NCI-H1417 treated with DMSO at 0.1 percent for 48 hours (cell line): ENCODE measurements at regions not wholly inside any gene's neighbourhood (a gene's known extent, or its start where the extent isn't known, plus 50 kb on each side); places are given as distances from the start of the nearest gene placed in this dataset.

Experiments used
- DNase-seq: peaks from one replicate; lab custom pipeline; 2025; lab: John Stamatoyannopoulos, UW

- DNase-seq: no peak
Observed at GRCh38 chr2:241943209-241943850, 73.8 kb downstream of the RTP5 start.

DNA sequence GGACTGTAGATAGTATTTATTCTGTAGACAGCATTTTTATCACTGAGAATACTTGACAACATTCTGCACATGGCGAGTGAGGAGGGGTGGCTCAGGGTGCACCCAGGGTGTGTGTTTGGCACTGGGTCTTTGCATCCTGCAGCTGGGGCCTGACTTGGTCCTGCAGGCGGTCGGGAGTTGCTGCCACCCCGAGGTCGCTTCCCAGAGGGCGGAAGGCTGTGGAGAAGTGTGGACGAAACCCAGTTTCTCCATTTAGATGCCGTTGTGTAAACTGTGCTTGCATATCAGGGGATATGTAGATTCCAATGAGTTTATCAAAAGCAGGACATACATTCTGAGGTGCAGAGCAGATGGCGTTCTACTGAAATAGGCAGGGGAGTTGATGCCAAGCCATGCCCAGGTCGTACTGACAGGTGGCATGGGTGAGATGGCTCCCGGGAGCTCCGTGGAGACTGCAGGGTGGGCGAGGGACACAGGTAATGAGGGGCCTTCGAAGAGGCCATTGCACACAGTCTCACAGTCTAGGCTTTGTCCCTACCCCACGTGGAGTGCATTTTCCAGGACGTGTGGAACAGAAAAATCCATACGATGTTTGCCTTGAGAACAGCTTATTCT is 74.5 kb downstream of the RTP5 start:
- no peak for DNase-seq

- DNase-seq: no peak
Observed at GRCh38 chr2:241944821-241945220, 75.3 kb downstream of the RTP5 start.

GRCh38 chr2:241945311-241945710 is 75.8 kb downstream of the RTP5 start:
- no peak for DNase-seq

DNA sequence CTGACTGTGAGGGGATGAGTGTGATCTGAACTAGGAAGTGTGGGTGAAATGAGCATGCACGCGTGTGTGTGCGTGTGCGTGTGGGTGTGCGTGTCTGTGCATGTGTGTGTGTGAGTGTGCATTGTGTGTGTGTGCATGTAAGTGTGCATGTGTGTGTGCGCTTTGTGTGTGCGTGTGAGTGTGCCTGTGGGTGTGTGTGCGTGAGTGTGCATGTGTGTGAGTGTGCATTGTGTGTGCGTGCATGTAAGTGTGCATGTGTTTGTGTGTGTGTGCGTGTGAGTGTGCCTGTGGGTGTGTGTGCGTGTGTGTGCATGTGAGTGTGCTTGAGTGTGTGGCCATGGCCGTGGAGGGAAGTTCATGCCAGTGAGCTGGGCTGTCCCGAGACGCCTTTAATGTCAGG is 76.3 kb downstream of the RTP5 start:
- no peak for DNase-seq

- DNase-seq: no peak
Observed at GRCh38 chr2:241946306-241947003, 76.9 kb downstream of the RTP5 start.

DNA sequence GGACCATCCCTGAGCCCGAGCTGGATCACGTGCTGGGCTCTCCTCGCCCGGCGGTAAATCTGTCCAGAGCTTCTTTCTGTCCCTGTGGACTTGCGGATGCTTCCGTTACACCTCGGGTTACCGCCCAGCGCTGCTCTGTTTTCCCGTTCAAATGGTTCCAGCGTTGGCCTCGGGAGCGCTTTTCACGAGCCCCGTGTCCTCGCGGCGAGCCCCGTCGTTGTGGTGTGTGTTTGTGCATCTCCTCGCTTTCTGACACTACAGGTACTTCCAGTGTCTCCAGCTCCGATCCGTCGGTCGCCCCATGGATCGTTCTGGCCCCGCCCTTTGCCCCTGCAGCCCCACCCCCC is 77.4 kb downstream of the RTP5 start:
- no peak for DNase-seq

GRCh38 chr2:241947401-241947800 is 77.9 kb downstream of the RTP5 start:
- no peak for DNase-seq

DNA sequence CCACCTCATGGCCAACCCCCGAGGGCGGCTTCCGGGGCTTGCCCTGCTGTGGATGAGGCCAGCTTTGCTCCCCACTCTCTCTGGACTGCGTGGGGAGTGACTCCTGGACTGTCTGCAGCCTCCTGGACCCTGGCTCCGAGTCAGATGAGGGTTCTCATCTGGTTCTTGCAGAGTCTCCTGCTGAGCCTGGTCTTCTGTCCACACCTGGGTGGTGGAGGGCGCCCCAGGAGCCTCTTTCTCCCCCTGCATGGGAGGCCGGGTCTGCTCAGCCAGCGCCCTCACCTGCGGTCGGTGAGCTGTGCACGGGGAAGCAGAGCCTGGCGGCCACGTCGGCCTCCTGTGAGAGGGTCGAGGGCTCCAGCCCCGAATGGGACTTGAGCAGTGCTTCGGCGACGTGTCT is 78.3 kb downstream of the RTP5 start:
- no peak for DNase-seq

- DNase-seq: no peak
Observed at GRCh38 chr2:241948299-241948897, 78.9 kb downstream of the RTP5 start.

DNA sequence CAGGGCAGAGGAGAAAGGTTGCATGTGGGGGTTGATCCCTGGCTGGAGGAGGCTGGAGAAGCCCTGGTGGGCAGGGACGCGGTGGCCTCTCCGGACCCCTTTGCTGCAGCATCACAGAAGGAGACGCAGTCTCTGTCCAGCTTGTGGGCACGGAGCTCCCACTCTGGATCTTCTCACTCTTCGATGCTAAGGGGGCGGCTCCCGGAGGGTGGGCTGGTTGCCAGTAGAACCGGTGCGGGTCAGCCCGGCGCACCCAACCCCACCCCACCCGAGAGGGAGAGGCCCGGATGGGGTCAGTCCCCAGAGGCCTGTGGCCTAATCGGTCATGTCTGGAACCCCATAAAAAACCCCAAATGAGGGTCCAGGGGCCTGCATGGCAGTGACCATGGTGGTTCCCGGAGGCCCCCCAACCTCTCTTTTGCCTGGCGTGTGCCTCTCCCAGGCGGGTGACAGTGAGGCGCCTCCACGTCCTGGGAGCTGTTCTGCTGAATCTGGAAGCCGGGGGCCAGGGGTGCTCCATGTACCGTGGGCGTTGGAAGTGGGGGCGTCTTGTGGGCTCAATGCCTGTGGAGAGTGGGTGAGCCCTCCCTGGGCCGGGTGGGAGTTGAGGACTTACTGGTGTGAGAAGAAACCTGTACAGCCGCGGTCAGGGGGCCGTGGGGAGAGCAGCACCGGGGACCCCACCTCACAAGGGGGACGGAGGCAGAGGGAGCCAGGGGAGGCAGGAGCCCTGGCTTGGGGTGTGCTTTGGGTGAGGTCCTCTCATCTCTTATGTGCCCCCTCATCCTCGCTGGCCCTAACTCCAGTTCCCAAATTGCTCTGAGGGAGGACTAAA is 79.6 kb downstream of the RTP5 start:
- DNase-seq: no peak

DNA sequence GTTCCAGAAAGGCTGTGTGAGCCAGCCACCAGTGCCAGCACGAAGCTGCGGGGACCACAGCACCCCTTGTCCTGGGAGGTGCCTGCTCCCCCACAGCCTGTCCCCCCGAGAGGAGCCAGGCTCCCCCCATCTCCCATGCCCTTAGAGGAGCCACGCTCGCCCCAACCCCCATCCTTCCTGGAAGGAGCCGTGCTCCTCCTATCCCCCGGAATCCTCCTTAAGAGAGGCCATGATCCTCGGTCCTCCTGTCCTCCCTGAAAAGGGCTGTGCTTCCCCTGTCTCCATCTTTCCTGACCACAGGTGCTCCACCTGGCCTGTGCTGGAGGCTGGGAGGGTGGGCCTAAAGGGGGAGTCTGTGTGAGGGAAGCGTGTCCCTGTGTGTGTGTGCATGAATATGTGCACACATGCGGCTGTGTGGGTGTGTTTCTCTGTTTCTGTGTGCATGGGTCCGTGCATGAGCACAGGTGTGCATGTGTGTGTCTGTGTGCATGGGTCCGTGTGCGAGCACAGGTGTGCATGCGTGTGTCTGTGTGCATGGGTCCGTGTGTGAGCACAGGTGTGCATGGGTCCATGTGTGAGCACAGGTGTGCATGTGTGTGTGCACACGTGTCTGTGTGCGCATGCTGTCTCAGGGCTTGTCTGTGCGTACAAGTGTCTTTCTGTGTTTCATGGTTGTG is 80.3 kb downstream of the RTP5 start:
- DNase-seq: no peak

DNA sequence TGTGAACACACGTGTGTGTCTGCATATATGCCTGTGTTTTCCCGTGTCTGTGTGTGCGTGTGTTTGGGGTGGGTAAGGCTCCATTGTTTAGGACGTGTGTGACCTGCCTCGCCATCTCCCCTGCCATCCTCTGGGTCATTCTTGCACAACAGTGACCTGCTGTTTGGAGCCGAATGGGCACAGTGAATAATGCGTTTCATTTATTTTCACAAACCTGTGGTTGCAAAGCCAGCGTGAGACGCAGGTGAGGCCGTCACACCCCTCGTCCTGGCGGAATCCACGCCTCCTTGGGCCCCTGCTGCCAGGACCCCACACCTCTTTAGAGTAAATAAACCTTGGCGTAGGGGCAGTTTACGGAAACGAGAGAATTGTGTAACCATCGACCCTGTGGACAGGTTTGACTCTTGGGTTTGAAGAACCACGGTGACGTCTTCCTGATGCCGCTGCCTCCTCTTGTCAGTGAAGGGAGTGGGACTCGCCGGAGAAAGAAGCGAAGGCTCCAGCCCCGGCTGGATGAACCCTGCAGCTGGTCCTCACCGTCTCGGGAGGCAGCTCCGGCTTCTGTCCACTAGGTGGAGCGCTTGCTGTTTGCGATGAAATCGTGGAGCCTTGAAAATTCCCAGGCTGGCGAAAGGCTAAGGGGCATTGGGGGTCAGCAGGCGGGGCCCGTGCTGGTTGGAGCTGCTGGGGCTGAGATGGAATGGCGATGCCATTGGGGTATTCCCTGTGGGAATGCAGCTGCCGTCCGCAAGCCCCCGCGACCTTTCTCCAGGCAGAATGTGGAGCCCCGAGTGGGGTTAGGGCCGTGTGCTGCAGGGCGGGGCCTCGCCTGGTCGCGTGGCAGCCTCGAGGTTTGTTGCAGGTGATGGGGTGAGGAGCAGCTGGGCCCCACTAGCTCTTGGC is 81.1 kb downstream of the RTP5 start:
- no peak for DNase-seq

GRCh38 chr2:241951316-241951700 is 81.8 kb downstream of the RTP5 start:
- DNase-seq: no peak

GRCh38 chr2:241951920-241952319 is 82.4 kb downstream of the RTP5 start:
- DNase-seq: no peak

DNA sequence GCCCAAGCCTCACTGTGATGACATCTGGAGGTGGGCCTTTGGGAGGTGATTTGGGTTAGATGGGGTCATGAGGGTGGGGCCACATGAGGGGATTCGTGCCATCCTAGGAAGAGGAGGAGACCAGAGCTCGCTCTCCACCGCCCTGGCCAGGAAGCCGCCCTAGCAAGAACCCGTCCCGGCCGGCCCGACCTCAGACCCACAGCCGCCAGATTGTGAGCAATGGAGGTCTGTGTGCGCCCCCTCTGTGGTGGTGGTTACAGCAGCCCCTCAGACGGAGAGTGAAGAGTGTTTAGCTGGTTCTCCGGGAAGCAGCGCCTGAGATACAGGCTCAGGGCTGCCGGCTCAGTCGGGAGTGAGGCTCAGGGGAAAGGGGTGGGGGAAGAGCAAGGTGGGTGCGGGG is 83.3 kb downstream of the RTP5 start:
- no peak for DNase-seq

- no peak for DNase-seq
Observed at GRCh38 chr2:241953324-241953928, 83.9 kb downstream of the RTP5 start.

GRCh38 chr2:241956521-241957110 is 87.1 kb downstream of the RTP5 start:
- DNase-seq: no peak

DNA sequence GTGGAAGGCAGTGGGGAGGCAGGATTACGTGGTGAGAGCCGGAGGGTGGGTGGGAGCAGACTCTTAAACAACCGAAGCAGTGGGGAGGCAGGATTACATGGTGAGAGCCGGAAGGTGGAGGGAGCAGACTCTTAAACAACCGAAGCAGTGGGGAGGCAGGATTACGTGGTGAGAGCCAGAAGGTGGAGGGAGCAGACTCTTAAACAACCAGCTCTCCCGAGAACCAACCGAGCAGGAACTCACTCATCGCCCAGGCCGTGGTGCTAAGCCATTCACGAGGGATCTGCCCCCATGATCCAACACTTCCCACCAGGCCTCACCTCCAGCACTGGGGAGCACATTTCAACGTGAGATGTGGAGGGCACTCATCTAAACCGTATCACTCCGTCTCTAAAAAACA is 87.7 kb downstream of the RTP5 start:
- no peak for DNase-seq
